Panc1 (cell line): ENCODE measurements at regions not wholly inside any gene's neighbourhood (a gene's known extent, or its start where the extent isn't known, plus 50 kb on each side); places are given as distances from the start of the nearest gene placed in this dataset.

Experiments
- ATAC-seq: fragments of 200-7000 bp; cut with Tn5 transposase; 2 replicates; pipeline ENCODE4 v1.9.1; 2020; ENCODE audit warnings: mild to moderate bottlenecking, moderate library complexity
- BruUV-seq: library from RNA; stranded (reverse); fragments of 400-500 nt; replicated peaks from 2 replicates; lab custom pipeline; 2021; lab: Mats Ljungman, UMichigan
- CTCF ChIA-PET: fragments of 300-600 bp; sonication (Branson Sonifier 250); formaldehyde crosslinking; loops from one replicate; lab custom pipeline; 2022; ENCODE audit warnings: antibody characterized with exemption; lab: Charles Lee
- POLR2A ChIA-PET: fragments of 300-600 bp; sonication (Branson Sonifier 250); formaldehyde crosslinking; loops from one replicate; lab custom pipeline; 2022; ENCODE audit warnings: antibody characterized with exemption; lab: Charles Lee
- DNase-seq: peaks from one replicate; pipeline ENCODE4 v3.0.0-alpha.2; 2010; ENCODE audit warnings: low read depth, low spot score
- H3K27ac ChIP-seq: 2 replicates; pipeline ENCODE4 v1.5.1; 2011; ENCODE audit warnings: mild to moderate bottlenecking, low read length, inconsistent platforms
- H3K27me3 ChIP-seq: fragments of 200-500 bp; sonication (Bioruptor generic); 2 replicates; pipeline ENCODE4 v1.6.0; 2014; ENCODE audit warnings: low read length, inconsistent platforms; ENCODE audit not compliant: control insufficient read depth, insufficient read depth
- H3K36me3 ChIP-seq: fragments of 200-500 bp; sonication (Bioruptor generic); 2 replicates; pipeline ENCODE4 v1.5.1; 2014; ENCODE audit warnings: inconsistent platforms, mild to moderate bottlenecking, low read length, moderate library complexity; ENCODE audit not compliant: control insufficient read depth, insufficient read depth
- H3K4me1 ChIP-seq: 2 replicates; pipeline ENCODE4 v1.5.1; 2011; ENCODE audit warnings: inconsistent platforms, mild to moderate bottlenecking, low read length, moderate library complexity; ENCODE audit not compliant: control insufficient read depth, insufficient read depth
- H3K4me3 ChIP-seq, 2 experiments: 2 replicates each; pipeline ENCODE4 v1.5.1; 2011 to 2012; ENCODE audit warnings: low read depth in 2 of 2, low read length in 2 of 2, mild to moderate bottlenecking in 2 of 2, inconsistent platforms in 1 of 2, moderate library complexity in 1 of 2
- H3K9me3 ChIP-seq: fragments of 200-500 bp; sonication (Bioruptor generic); 2 replicates; pipeline ENCODE4 v1.5.1; 2014; ENCODE audit warnings: low read depth, mild to moderate bottlenecking, inconsistent platforms, low read length, moderate library complexity; ENCODE audit not compliant: control insufficient read depth, insufficient read depth
- POLR2AphosphoS5 ChIP-seq: IDR thresholded peaks from 2 replicates; pipeline ENCODE4 v1.6.1; 2012; ENCODE audit warnings: mild to moderate bottlenecking, low read depth, low read length, moderate library complexity
- REST ChIP-seq, 2 experiments: IDR thresholded peaks; 2 replicates each; pipeline ENCODE4 v1.6.1; 2011 to 2012; ENCODE audit warnings: low read depth in 2 of 2, control low read depth in 1 of 2, low read length in 1 of 2, mild to moderate bottlenecking in 1 of 2, moderate library complexity in 1 of 2; ENCODE audit not compliant: insufficient read depth in 1 of 2
- SIN3A ChIP-seq: IDR thresholded peaks from 2 replicates; pipeline ENCODE4 v1.6.1; 2012; ENCODE audit warnings: low read depth, mild to moderate bottlenecking, low read length, moderate library complexity, borderline replicate concordance; ENCODE audit not compliant: insufficient read depth
- TCF7L2 ChIP-seq: IDR thresholded peaks from 2 replicates; pipeline ENCODE4 v1.6.1; 2011; ENCODE audit warnings: mild to moderate bottlenecking, low read depth, low read length, inconsistent platforms
- in situ Hi-C: cut with HindIII; loops from 2 replicates; pipeline ENCODE4 v1.10.0; 2016; ENCODE audit warnings: low sequenced_read_pairs, low pct_unique_long_range_greater_than_20kb
- intact Hi-C: fragments of 100-400 bp; cut with micrococcal nuclease; formaldehyde crosslinking; loops from one replicate; pipeline ENCODE4 v1.10.0; 2022; ENCODE audit not compliant: unreplicated experiment
- TF ChIP-seq, protein P1 (sequence below): fragments of 450-650 bp; IDR thresholded peaks from 2 replicates; pipeline ENCODE4 v1.5.1; 2017; ENCODE audit warnings: mild to moderate bottlenecking

DNA sequence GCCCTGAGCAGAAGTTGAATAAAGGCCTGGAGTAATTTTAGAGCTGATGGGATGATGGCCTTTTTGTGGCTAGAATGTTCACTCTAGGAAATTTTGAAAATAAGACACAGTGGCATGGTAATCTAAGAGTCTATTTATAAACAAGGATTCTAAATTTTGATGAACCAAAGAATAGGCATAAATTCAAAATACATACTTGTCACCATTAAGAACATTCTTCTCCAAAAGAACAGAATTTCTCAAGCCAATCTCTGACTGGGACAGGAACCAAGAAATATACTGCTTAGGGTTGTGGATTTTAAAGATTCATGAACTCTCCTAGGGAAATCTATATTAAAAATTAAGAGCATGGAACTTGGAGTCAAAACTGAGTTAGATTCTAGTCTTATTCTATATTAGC lies 98.2 kb upstream of the SETBP1 start:
- CTCF ChIA-PET: no interaction called here

GRCh38 chr18:44584900-44585299 lies 95.8 kb upstream of the SETBP1 start:
- CTCF ChIA-PET: no interaction called here
- in situ Hi-C loops: no loop called here

More for the DNA sequence above, 98.2 kb upstream of the SETBP1 start:
- ATAC-seq: no peak
- Histone ChIP-seq H3K4me1 (no peaks in the 10 kb centered on the region), H3K36me3 (no peaks in the 10 kb centered on the region), H3K4me3 (no peak overlapping the region), H3K27ac (no peak overlapping the region), H3K9me3 (no peaks in the 10 kb centered on the region), H3K27me3 (no peaks in the 10 kb centered on the region)
- intact Hi-C loops (no loop called here), in situ Hi-C loops (no loop called here)
- POLR2A ChIA-PET: no interaction called here
- DNase-seq: no peak
- no peak for TF ChIP-seq TCF7L2
- TF ChIP-seq SIN3A: no peak
- TF ChIP-seq REST (IDR thresholded peaks at IDR 0.05; ENCODE audit: insufficient read depth in 1 of 2, low read depth in 2 of 2, low read length in 1 of 2): no peak
- TF ChIP-seq, protein P1, sequence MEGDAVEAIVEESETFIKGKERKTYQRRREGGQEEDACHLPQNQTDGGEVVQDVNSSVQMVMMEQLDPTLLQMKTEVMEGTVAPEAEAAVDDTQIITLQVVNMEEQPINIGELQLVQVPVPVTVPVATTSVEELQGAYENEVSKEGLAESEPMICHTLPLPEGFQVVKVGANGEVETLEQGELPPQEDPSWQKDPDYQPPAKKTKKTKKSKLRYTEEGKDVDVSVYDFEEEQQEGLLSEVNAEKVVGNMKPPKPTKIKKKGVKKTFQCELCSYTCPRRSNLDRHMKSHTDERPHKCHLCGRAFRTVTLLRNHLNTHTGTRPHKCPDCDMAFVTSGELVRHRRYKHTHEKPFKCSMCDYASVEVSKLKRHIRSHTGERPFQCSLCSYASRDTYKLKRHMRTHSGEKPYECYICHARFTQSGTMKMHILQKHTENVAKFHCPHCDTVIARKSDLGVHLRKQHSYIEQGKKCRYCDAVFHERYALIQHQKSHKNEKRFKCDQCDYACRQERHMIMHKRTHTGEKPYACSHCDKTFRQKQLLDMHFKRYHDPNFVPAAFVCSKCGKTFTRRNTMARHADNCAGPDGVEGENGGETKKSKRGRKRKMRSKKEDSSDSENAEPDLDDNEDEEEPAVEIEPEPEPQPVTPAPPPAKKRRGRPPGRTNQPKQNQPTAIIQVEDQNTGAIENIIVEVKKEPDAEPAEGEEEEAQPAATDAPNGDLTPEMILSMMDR: no peak
- no peak for TF ChIP-seq POLR2AphosphoS5
- BruUV-seq: no TSS peak

More at GRCh38 chr18:44584900-44585299, 95.8 kb upstream of the SETBP1 start:
- POLR2A ChIA-PET: no interaction called here
- intact Hi-C loops: no loop called here
- Histone ChIP-seq H3K4me1 (no peaks in the 10 kb centered on the region), H3K27ac (no peak overlapping the region), H3K4me3 (no peak overlapping the region), H3K27me3 (no peaks in the 10 kb centered on the region), H3K9me3 (no peaks in the 10 kb centered on the region), H3K36me3 (no peaks in the 10 kb centered on the region)
- ATAC-seq: no peak
- TF ChIP-seq TCF7L2 (no peak), POLR2AphosphoS5 (no peak)
- TF ChIP-seq, protein P1: no peak
- no TSS peak for BruUV-seq
- DNase-seq: no peak
